RWPE2 (cell line): ENCODE measurements at regions not wholly inside any gene's neighbourhood (a gene's known extent, or its start where the extent isn't known, plus 50 kb on each side); places are given as distances from the start of the nearest gene placed in this dataset.
"Not testable (repeated sequence)": the region's sequence is repeated elsewhere in the genome, so short reads cannot be mapped to it uniquely, and the experiment has no call there.

Source experiments
- ATAC-seq: fragments of 200-7000 bp; cut with Tn5 transposase; 3 replicates; pipeline ENCODE4 v1.9.1; 2021; ENCODE audit warnings: low read depth
- DNase-seq: peaks from one replicate; pipeline ENCODE4 v3.0.0-alpha.2; 2020; ENCODE audit warnings: low spot score
- H3K27ac ChIP-seq: fragments of 450-650 bp; 2 replicates; pipeline ENCODE4 v1.5.1; 2017; ENCODE audit warnings: mild to moderate bottlenecking; ENCODE audit not compliant: poor library complexity, severe bottlenecking
- H3K27me3 ChIP-seq: fragments of 250-450 bp; sonication (Bioruptor Pico); 2 replicates; pipeline ENCODE4 v1.5.1; 2021; ENCODE audit warnings: mild to moderate bottlenecking, moderate library complexity; ENCODE audit not compliant: insufficient read depth, poor library complexity, severe bottlenecking
- H3K36me3 ChIP-seq: fragments of 250-450 bp; sonication (Bioruptor Pico); 2 replicates; pipeline ENCODE4 v1.5.1; 2020; ENCODE audit warnings: low read depth, mild to moderate bottlenecking, moderate library complexity
- H3K4me1 ChIP-seq: fragments of 250-450 bp; sonication (Bioruptor Pico); 2 replicates; pipeline ENCODE4 v1.5.1; 2021; ENCODE audit warnings: mild to moderate bottlenecking, moderate library complexity; ENCODE audit not compliant: insufficient read depth, poor library complexity, severe bottlenecking
- H3K4me3 ChIP-seq: fragments of 250-450 bp; sonication (Bioruptor Pico); 2 replicates; pipeline ENCODE4 v1.5.1; 2021; ENCODE audit warnings: mild to moderate bottlenecking, moderate library complexity; ENCODE audit not compliant: severe bottlenecking
- H3K9me3 ChIP-seq: fragments of 250-450 bp; sonication (Bioruptor Pico); 2 replicates; pipeline ENCODE4 v1.5.1; 2021; ENCODE audit warnings: mild to moderate bottlenecking, moderate library complexity; ENCODE audit not compliant: severe bottlenecking
- CTCF ChIP-seq: fragments of 450-650 bp; IDR thresholded peaks from one replicate; pipeline ENCODE4 v1.5.1; 2017; ENCODE audit warnings: mild to moderate bottlenecking, moderate library complexity; ENCODE audit not compliant: poor library complexity, severe bottlenecking

DNA sequence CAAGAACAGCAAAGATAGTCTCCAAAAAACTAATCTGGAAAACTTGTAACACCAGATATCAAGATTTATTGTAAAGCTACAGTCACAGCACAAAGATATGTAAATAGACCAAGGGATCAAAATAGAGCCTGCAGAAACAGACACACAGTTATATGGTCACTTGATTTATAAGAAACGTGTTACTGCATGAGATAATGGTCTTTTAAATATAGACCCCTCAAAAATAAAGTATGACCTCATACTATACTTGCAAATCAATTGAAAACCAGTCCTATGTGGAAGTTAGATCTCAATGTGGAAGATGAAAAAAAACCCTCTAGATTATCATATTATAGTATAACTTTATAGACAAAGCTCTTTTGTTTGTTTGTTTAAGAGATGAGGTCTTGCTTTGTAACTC, 247.3 kb upstream of the CNR1 start:
- Histone ChIP-seq H3K4me3 (no peak overlapping the region), H3K4me1 (no peaks in the 10 kb centered on the region), H3K9me3 (no peaks in the 10 kb centered on the region), H3K27me3 (no peaks in the 10 kb centered on the region), H3K36me3 (no peaks in the 10 kb centered on the region), H3K27ac (no peak overlapping the region)
- TF ChIP-seq CTCF: no peak
- ATAC-seq: no peak
- DNase-seq: no peak

GRCh38 chr6:88408355-88408754, 242.2 kb upstream of the CNR1 start:
- H3K27me3 ChIP-seq, H3K4me3 ChIP-seq, H3K36me3 ChIP-seq, H3K9me3 ChIP-seq, DNase-seq, H3K4me1 ChIP-seq, ATAC-seq, H3K27ac ChIP-seq: not testable (repeated sequence)

DNA sequence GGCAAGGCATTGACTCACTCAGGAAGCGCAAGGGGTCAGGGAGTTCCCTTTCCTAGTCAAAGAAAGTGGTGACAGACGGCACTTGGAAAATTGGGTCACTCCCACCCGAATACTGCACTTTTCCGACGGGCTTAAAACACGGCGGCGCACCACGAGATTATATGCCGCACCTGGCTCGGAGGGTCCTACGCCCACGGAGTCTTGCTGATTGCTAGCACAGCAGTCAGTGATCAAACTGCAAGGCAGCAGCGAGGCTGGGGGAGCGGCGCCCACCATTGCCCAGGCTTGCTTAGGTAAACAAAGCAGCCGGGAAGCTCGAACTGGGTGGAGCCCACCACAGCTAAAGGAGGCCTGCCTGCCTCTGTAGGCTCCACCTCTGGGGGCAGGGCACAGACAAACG, 240.5 kb upstream of the CNR1 start:
- H3K27me3 ChIP-seq, ATAC-seq, H3K9me3 ChIP-seq, H3K27ac ChIP-seq, H3K4me3 ChIP-seq, DNase-seq, H3K36me3 ChIP-seq, H3K4me1 ChIP-seq: not testable (repeated sequence)

GRCh38 chr6:88403486-88403885, 237.3 kb upstream of the CNR1 start:
- no peak for TF ChIP-seq CTCF
- H3K4me3 ChIP-seq: no peak overlapping the region
- no peak for DNase-seq
- H3K27me3 ChIP-seq: no peaks in the 10 kb centered on the region
- ATAC-seq: no peak
- no peak overlapping the region for H3K27ac ChIP-seq
- no peaks in the 10 kb centered on the region for H3K9me3 ChIP-seq
- H3K36me3 ChIP-seq: no peaks in the 10 kb centered on the region
- H3K4me1 ChIP-seq: no peaks in the 10 kb centered on the region

DNA sequence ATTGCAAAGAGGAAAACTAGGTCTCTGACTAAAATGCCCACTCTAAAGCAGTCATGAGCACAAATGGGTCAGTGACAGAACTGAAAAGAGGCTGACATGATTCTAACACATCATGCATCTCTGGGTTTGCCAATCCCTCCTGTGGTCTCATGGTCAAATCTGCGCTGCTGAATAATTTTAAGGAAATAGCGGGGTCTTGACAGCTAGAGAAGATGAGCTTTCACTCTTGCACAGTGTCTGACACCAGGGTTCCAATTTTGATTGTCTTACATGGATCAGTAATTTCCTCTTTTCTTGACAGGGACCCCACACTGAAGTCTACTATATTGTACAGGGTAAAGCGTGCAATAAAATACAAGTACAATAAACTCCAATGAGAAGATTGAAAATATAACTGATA, 236.8 kb upstream of the CNR1 start:
- no peak overlapping the region for H3K4me3 ChIP-seq
- no peak for TF ChIP-seq CTCF
- no peaks in the 10 kb centered on the region for H3K27me3 ChIP-seq
- no peak overlapping the region for H3K27ac ChIP-seq
- no peaks in the 10 kb centered on the region for H3K9me3 ChIP-seq
- H3K36me3 ChIP-seq: no peaks in the 10 kb centered on the region
- no peak for DNase-seq
- no peak for ATAC-seq
- H3K4me1 ChIP-seq: no peaks in the 10 kb centered on the region

GRCh38 chr6:88390998-88391397, 224.9 kb upstream of the CNR1 start:
- H3K36me3 ChIP-seq, H3K4me3 ChIP-seq, H3K27me3 ChIP-seq, ATAC-seq, H3K27ac ChIP-seq, DNase-seq, H3K4me1 ChIP-seq, H3K9me3 ChIP-seq: not testable (repeated sequence)
